ENCODE measurements at regions not wholly inside any gene's neighbourhood (a gene's known extent, or its start where the extent isn't known, plus 50 kb on each side); places are given as distances from the start of the nearest gene placed in this dataset.
"Not testable (repeated sequence)": the region's sequence is repeated elsewhere in the genome, so short reads cannot be mapped to it uniquely, and the experiment has no call there.

DNA sequence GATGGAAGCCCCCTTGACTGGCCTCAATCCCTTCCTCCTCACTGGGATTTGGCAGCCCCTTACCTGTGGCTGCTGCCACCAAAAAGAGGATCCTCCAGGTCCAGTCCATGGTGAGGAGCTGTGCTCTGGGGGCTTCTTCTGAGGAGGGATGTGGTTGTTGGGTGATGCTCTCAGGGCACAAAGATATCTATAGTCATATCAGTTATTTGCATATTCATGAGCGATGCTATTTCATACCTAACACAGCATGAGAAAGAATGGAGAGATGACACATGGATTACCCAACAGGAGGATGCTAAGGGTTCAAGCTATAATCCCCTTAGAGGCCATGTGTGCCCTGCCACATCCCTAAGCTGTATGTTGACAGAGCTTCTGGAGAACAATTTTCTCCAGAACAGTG lies 141.7 kb downstream of the POTEB start:
- TF ChIP-seq, protein P1, sequence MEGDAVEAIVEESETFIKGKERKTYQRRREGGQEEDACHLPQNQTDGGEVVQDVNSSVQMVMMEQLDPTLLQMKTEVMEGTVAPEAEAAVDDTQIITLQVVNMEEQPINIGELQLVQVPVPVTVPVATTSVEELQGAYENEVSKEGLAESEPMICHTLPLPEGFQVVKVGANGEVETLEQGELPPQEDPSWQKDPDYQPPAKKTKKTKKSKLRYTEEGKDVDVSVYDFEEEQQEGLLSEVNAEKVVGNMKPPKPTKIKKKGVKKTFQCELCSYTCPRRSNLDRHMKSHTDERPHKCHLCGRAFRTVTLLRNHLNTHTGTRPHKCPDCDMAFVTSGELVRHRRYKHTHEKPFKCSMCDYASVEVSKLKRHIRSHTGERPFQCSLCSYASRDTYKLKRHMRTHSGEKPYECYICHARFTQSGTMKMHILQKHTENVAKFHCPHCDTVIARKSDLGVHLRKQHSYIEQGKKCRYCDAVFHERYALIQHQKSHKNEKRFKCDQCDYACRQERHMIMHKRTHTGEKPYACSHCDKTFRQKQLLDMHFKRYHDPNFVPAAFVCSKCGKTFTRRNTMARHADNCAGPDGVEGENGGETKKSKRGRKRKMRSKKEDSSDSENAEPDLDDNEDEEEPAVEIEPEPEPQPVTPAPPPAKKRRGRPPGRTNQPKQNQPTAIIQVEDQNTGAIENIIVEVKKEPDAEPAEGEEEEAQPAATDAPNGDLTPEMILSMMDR (IDR thresholded peaks at IDR 0.05 in 8 of 11, conservative IDR thresholded peaks at IDR 0.05 in 3 of 11): not testable (repeated sequence)
- not testable (repeated sequence) for TF ChIP-seq POLR2AphosphoS5 (IDR thresholded peaks at IDR 0.05)
